ENCODE measurements at regions not wholly inside any gene's neighbourhood (a gene's known extent, or its start where the extent isn't known, plus 50 kb on each side); places are given as distances from the start of the nearest gene placed in this dataset.

DNA sequence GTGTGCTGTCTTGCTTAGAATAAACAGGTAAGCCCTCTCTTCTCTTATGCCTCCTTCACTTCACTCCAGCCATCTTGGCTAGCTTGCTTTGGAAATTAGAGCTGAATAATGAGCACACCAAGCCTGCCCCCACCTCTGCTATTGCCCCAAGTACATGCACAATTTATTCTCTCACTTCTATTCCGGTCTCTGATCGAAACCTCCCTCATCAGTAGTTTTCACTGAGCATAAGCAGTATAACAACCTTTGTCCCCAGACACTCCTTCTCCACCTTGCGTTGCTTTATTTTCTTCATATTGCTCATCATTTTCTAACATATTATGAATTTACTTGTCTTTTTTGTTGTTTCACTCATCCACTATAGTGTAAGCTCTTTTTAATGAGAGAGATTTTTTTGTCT lies 253.4 kb downstream of the GXYLT1 start:
- no peak for DNase-seq (ENCODE audit: low spot score)

DNA sequence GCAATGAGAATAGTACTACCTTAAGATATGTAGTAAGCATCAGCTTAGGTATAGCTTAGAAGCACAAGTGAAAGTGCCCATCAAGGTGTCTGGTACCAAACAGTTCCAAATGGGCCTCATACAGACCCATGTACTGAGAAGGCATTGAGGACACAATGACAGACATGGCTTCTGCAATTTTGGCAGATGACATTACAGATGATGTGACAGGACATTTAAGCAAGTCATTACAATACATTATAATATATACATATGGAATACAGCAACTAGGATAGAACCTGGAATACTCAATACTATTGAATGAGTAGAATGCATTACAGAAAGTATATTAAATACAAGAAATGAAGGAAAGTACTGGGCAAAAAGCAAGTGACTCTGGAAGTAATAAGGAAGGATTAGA lies 256.4 kb downstream of the GXYLT1 start:
- DNase-seq (ENCODE audit: low spot score): no peak

DNA sequence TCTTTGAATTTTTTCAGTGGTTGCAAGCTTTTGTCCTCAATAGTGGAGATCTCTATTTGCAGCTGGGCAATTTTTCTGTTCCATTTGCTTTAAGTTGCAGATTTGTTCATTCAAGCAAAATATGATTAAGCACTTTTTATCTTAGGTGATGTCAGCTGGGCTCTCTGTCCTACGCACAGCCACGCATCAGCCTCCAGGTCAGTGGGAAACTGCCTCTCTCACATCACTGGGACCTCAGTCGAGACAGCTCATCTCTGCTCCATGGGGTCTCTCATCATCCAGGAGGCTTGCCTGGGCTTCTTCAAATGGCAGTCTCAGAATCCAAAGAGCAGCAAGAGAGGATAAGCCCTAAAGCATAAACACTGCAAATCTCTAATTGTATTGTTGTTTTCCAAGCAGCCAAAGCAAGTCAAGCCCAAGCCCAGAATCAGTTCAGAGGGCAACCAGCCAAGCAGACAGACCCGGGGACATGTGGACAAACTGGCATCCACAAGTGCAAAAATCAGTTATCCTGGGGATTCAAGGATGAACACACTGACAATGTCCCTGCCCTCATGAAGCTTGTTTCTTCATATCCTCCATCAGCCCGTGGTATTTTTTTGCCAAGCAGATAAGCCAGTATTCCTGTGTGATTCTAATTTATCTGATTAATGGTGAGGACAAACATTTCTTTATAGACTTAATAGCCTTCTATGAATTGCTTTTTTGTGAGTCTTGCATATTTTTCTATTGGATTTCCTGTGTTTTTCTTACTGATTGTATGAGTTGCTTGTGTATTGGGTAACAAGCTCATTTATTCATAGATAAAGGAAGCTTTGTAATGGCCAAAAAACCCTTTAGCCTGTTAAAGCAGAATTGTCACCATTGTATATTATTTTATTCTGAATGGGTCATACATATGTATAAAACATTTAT lies 262.5 kb downstream of the GXYLT1 start:
- DNase-seq (ENCODE audit: low spot score): no peak

DNA sequence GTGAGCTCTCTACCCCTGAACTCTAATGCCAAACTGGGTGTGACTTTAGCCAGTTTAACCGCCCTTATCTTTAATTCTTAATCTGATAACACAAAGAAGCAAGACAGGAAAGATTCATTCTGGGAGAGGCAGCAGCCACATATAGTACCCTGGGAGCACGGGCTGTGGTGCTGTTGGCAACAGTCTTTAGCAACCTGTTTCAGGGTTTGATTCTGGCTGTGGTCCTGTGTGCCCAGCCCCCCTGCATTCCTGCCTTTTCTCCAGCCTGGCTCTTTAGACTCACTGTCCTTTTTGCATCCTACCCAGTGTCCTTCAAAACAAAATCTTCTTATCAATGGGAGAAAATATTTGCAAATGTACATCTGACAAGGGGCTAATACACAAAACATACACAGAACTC lies 275.2 kb downstream of the GXYLT1 start:
- DNase-seq (ENCODE audit: low spot score): no peak

DNA sequence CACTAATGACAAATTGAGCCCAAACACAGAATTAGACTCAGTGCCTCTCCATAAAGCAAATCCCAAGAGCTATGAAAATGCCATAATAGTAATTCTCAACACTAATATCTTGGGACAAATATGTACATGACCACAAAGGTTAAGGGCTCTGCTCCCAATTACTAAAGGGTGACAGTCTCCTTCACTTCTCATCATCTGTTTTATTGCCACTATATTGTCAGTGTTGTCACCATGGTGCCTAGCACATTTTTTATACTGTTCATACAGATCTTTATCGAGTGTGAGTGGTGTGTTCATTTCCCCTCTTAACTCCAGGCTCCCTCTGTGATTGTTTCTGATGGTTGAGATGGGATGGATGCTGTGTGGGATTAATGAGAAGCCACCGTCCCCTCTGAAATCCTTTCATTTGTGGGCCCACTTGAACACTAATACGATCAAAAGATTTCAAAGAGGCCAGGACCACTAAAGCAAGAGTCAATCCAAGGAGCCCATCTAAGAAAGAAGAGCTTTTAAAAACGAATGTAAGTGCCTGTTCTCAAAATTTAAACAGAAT lies 277.7 kb downstream of the GXYLT1 start:
- DNase-seq (ENCODE audit: low spot score): no peak

DNA sequence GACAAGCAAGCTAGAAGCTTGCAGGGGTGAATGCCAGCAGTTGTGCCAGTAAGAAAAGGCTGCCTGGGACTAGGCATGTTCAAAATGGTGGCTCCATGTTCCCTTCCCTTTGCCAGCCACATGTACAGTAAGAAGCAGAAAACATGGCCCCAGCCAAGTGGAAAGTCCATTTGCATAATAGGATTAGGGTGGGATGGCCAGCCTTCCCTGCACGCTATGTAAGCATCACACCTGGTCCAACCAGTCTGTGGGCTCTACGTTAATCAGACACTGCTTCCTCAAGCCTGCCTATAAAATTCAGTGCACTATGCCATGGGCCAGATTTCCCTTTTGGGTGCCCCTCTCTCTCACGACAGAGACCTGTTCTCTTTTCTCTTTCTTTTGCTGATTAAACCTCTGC lies 288.4 kb downstream of the GXYLT1 start:
- DNase-seq (ENCODE audit: low spot score): no peak

DNA sequence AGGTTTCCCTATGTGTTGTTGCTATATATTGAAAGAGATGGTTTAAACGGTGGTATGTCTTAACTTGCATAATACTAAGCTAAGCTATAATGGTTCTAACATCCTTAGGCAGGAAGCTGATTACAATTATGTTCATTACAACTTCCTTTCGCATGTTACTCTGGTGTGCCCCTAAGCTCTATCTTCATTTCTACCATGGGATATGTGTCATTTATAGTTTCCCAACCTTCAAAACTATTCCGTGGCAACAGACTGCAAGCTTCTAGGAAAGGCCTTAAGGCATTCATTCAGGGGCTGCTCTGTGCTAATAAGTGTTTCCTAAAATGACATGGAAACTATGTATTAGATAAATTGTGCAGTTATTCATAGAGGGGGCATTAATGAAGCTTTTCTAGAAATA lies 294.6 kb downstream of the GXYLT1 start:
- no peak for DNase-seq (ENCODE audit: low spot score)

DNA sequence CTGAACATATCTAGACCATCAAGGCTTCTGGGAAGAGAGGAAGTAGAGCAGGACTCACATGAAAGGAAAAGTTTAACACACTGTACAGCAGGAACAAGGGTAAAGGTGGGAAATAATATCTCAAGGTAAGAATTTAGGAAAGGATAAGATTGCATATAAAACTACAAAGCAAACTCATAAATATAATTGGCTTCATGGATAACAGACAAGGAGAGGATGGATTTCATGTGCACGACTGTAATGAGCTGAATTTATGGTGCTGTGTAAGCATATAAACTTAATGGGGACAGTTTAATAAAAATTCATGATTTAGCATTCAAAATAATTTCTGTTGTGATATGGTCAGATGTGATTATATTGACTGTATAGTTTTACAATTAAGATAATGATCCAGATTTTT lies 298.0 kb downstream of the GXYLT1 start:
- DNase-seq (ENCODE audit: low spot score): no peak

DNA sequence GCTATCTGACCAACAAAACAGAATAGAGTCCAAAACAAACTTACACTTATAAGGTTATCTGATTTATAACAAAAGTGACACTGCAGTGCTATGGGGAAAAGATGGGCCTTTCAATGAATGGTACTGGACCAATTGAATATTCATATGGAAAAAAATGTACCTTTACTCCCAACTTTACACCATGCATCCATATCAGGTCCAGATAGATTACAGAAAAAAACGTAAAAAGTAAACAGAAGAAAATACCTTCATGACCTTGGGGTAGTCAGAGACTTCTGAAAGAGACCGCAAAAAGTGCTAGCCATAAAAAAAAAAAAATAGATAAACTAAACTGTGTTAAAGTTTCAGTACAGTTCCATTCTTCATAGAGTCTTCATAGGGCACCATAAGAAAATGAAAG lies 308.3 kb downstream of the GXYLT1 start:
- DNase-seq (ENCODE audit: low spot score): no peak

DNA sequence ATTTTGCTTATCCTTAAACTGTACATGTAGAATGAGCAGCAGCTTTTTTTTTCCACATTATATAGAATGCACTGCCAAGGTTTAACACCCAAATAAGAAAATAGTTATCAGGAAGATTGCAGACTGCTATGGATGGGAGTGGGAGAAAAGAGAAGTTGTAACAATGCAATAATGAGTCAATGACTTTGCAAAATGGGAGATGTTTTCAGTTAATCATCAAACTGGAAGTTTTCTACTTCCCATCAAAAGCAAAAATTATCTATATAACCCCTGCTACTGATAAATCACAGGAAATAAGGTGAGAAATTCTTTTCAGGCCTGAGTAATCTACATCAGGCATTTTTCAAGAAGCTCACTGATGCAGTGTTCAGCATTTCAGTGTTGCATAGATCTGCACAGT lies 309.1 kb downstream of the GXYLT1 start:
- no peak for DNase-seq (ENCODE audit: low spot score)

DNA sequence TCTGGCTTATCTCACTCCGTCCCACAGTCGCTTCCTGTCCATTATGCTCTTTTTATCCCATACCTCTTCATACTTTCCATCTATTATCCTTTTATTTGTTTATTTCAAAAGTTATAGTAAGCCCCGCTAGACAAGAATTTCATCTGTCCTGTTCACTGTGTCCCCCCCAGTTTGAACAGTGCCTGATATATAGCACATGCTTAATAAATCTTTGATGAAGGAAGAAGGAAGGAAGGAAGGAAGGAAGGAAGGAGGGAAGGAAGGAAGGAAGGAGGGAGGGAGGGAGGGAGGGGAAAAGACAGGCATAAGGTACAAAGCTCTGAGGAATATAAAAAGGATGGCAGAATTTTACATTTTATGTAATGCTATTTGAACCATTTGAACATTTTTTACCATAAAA lies 324.7 kb downstream of the GXYLT1 start:
- DNase-seq (ENCODE audit: low spot score): no peak

DNA sequence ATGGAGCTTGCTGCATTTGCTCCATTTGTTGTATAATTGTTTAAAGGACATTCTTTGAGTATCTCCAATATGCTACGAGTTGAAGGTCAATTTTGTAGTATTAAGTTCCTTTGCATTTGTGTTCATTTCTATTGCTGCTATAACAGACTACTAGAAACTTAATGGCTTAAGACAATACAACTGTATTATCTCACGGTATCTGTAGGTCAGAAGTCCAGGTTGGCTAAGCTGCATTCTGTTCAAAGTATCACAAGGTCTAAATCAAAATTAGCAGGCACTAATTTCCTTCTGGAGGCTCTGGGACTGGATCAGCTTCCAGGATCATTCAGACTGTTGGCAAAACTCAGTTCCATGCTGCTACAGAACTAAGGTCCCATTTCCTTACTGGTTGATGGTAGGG lies 340.6 kb downstream of the GXYLT1 start:
- DNase-seq (ENCODE audit: low spot score): no peak

DNA sequence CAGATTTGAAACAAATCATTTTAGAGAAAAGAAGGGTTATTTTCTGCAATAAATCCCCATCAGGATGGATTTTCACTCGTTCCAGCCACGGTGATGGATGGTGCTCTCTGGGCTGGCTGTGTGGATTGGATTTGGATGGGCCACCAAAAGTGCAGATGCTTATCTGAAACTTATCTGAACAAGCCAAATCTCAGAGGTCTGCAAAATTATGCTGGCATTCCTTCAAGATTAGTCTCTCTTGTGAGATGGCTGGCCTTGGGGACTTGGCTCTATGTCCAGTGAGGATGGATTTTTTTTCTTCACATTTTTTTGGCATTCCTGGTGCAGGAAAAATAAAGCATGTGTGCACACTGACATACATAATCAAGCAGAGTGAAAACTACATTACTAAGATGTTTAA lies 341.9 kb downstream of the GXYLT1 start:
- no peak for DNase-seq (ENCODE audit: low spot score)

DNA sequence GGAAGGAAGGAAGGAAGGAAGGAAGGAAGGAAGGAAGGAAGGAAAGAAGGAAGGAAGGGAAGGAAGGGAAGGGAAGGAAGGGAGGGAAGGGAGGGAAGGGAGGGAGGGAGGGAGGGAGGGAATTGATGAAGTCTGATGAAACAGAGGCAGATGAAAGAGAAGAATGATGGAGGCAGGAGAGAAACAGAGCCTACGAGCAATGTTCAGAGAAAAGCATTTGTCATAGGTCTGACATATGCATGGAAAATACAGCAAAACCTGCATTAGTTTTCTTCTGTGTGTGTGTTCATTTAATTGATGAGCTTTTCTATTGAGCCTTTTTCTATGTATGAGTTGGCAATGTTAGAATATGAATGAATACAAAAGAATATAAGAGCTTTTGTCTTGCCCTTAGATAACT lies 343.4 kb downstream of the GXYLT1 start:
- no peak for DNase-seq (ENCODE audit: low spot score)

DNA sequence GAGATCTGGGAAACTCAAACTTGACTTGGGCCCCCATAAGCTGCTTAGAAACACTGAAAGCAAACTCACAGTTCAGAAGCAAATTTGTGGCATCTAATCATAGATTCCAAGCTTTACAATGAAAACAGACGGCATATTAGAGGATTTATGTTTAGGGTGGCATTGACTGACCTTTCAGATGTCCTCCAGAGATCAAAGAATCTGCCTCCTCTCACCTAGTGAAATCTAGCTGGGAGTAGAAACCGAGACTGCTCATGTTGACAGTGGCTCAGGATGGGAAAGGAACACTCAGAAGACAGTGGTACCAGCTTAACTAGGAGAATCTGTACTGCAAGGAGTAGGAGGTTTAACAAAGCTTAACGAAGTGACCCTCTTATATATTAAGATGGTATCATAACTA lies 345.0 kb downstream of the GXYLT1 start:
- DNase-seq (ENCODE audit: low spot score): no peak

DNA sequence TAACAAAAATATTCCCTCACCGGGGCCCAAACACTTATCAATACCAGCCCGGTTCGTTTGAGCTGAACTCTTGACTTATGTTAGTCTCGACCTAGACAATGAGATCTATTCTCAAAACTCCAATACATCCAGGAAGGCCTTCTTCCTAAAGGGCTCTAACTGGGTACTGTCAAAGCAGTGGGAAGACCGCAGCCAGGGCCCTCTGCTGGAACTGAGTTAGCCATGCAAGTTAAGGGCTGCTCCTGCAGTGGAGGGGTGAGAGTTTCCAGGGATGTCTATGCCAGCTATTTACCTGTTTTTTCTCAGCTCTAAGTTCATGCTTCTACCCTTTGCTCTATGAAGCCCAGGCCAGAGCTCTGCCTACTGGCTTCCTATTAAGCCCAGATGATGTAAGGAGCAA lies 348.8 kb downstream of the GXYLT1 start:
- DNase-seq (ENCODE audit: low spot score): no peak

DNA sequence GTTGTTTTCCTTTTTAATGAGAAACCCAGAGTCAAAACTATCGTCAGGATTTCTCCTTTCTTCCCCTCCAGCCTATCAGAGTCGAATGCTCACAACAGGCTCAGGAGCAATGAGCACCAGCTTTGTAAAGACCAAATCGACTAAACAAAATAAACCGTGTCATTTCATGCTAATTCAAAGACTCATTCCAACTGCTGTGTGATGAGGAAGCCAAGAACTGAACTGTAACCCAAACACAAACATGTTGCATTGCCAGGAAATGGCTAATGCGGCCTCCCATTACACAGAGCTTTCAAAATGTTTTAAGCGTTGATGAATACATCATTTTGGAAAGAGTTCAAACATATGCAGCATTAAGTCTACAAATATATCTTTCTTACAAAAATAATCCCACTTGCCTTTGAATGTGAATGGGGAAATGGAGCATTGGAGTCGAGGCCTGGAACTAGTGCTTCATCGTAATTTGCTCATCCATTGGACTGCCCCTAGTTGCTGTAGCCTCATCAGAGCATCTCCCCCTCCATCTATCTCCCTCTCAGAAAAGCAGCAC lies 349.5 kb downstream of the GXYLT1 start:
- DNase-seq (ENCODE audit: low spot score): no peak

DNA sequence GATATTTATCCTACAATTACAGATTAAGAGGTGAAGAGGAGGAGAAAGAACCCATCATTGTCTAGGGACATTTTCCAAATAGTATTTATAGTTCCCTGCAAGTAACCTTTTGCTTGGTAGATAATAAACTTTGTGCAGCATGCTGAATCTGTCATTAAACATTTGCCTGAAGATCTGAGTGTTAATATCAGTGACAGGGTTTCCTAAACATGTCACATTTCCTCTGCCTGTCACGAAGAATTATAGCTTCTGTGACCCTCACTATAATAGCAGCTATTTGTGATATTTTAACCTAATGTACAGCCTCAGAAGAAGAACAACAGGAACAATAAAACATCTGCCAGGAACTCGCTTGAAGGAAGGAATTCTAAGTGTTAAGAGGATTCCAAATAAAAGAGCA lies 350.3 kb downstream of the GXYLT1 start:
- DNase-seq (ENCODE audit: low spot score): no peak

DNA sequence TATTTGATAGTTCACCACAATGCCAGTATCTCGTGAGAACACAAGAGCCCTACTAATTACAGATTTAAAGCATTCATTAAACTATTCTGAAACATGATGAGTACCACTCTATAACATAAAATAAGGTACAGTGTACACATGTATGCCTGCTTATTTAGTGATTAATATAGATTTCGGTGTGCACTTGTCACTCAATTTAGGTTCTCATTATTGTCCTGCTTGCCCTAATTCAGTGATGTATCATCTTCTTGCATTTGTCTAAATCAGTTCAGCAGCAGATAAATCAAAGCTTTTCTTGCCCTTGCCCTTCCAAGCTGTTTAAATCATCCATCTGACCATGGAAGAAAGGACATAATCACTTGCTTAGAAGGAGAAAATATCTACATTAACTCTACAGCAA lies 359.7 kb downstream of the GXYLT1 start:
- no peak for DNase-seq (ENCODE audit: low spot score)

DNA sequence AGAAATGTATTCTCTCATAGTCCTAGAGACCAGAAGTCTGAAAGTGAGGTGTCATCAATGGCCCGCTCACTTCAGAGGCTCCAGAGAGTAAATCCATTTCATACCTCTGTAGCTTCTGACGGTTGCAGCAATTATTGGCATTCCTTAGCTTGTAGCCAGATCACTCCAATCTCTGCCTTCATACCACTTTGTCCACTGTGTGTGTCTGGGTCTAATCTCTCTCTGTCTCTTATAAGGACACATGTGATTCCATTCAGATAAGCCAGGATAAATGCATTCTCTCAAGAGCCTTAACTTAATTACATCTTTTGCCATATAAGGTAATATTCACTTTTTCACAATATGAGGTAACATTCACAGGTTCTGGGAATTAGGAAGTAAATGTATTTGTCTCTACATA lies 365.7 kb downstream of the GXYLT1 start:
- DNase-seq (ENCODE audit: low spot score): no peak

DNA sequence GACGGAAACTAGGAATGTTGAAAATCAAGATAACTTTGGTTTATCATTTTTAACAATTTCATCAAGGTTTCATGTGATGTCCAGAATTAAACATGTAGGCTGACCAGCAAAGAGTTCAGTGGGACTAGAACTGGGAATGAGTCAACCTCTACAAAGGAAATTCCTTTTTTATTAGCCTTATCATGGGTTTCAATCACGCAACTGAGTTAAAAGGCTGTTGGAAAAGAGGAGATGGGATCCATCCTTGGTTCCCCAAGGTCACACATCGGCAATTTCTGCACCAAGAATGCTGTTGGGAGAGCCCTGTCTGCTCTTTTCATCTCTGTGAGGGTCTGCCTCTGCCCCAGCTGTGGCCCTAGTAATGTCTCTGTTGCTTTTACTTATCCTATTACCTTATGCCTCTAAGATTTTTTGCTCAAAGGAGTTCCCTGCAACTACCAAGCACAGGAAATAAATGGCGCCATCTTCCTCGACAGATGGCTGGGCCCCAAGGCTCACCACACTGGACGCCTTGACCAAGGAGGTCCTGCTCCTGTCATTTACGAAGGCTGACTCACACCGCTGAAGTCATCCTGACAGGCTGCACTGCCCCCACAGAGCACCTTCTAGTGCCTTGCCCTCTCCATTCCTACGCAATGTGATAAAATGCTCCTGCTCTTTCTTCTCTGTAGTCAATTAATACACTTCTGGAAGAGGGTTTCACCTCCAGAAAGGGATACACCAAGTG lies 367.4 kb downstream of the GXYLT1 start:
- DNase-seq (ENCODE audit: low spot score): no peak

DNA sequence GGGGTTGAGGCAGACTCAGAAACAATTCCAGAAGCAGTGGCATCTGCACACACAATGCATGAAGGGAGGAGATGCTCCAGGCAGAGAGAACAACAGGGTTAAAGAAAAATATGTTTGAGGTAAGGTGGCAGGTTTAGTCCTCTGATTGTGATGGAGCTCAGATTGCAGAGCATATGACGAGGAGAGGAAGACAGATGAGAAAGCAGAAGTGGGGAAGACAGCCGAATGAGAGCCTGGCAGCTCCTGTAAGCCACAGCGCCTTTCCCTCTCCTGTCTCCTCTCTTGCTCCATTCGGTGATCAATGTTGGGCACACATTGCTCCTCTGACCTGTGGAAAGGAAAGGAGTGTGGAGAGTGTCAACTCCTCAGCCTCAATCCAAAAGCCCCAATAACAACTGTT lies 372.2 kb downstream of the GXYLT1 start:
- DNase-seq (ENCODE audit: low spot score): no peak

DNA sequence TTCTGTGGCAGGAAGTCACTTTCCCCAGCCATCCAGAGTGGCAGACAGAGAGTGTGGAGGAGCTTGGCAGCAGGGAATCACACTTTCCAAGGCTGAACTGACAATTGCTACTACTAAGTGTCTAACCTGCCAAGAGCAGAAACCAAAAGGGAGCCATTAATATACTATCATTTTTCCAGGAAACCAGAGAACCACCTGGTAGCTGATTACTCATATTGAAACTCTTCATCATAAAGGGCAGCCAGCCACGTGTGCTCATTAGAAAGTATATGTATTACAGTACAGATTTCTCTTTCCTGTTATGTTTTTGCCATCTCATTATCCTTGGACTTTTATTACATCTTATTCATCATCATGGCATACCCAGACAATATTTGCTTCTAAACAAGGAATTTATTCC lies 374.9 kb downstream of the GXYLT1 start:
- DNase-seq (ENCODE audit: low spot score): no peak

All from A172 (cell line).